H1 (cell line): ENCODE measurements at regions not wholly inside any gene's neighbourhood (a gene's known extent, or its start where the extent isn't known, plus 50 kb on each side); places are given as distances from the start of the nearest gene placed in this dataset.

ENCODE experiments used
- CTCF ChIA-PET: fragments of 300-600 bp; sonication (Branson Sonifier 250); formaldehyde crosslinking; loops from one replicate; lab custom pipeline; 2021; ENCODE audit not compliant: partially characterized antibody; lab: Charles Lee
- POLR2A ChIA-PET: fragments of 300-600 bp; sonication (Branson Sonifier 250); formaldehyde crosslinking; loops from one replicate; lab custom pipeline; 2021; ENCODE audit warnings: inconsistent platforms; ENCODE audit not compliant: partially characterized antibody; lab: Charles Lee
- DNase-seq, 2 experiments: peaks; one replicate each; pipeline versions ENCODE4 v3.0.0 to v3.0.0-alpha.2; 2010 to 2022; ENCODE audit warnings: low spot score in 2 of 2, low read depth in 1 of 2, mixed read lengths in 1 of 2
- FAIRE-seq: peaks from 2 replicates; lab custom pipeline; 2011; peaks lifted over from hg19 to GRCh38; lab: Jason Lieb, UNC
- H2AFZ ChIP-seq: 2 replicates; pipeline ENCODE4 v1.8.1; 2012; ENCODE audit warnings: low read length, inconsistent platforms
- H2AK5ac ChIP-seq: 2 replicates; pipeline ENCODE4 v1.6.1; 2013; ENCODE audit warnings: low read depth, low read length
- H2BK120ac ChIP-seq: replicated peaks from 2 replicates; pipeline ENCODE3; 2013; ENCODE audit warnings: low read depth, low read length, inconsistent platforms
- H2BK12ac ChIP-seq: 2 replicates; pipeline ENCODE4 v1.6.1; 2013; ENCODE audit warnings: low read depth, low read length
- H2BK15ac ChIP-seq: 2 replicates; pipeline ENCODE4 v1.6.1; 2013; ENCODE audit warnings: low read length
- H2BK20ac ChIP-seq: 2 replicates; pipeline ENCODE4 v1.6.1; 2013; ENCODE audit warnings: low read length
- H2BK5ac ChIP-seq: 2 replicates; pipeline ENCODE4 v1.6.1; 2013; ENCODE audit warnings: low read depth, low read length
- H3K14ac ChIP-seq: 2 replicates; pipeline ENCODE4 v1.6.1; 2013; ENCODE audit warnings: inconsistent platforms; ENCODE audit not compliant: insufficient read length
- H3K18ac ChIP-seq: 2 replicates; pipeline ENCODE4 v1.6.1; 2013; ENCODE audit warnings: low read length; ENCODE audit errors: extremely low read depth
- H3K23ac ChIP-seq: 2 replicates; pipeline ENCODE4 v1.6.1; 2013; ENCODE audit warnings: inconsistent platforms; ENCODE audit not compliant: insufficient read length
- H3K23me2 ChIP-seq: 2 replicates; pipeline ENCODE4 v1.6.1; 2013; ENCODE audit warnings: low read depth, low read length
- H3K27ac ChIP-seq: 2 replicates; pipeline ENCODE4 v1.6.1; 2011; ENCODE audit warnings: low read depth, low read length, inconsistent platforms
- H3K27me3 ChIP-seq, 4 experiments: replicated peaks in 1 of 4; 1 replicate in 1 of 4; 2 replicates in 3 of 4; pipeline versions ENCODE4 v1.6.1 to v1.8.1; 2011 to 2013; ENCODE audit warnings: low read length in 3 of 4, mild to moderate bottlenecking in 3 of 4, inconsistent platforms in 2 of 4, mixed read lengths in 2 of 4, moderate library complexity in 1 of 4; ENCODE audit not compliant: control insufficient read depth in 3 of 4, insufficient read depth in 3 of 4; ENCODE audit errors: extremely low read depth in 1 of 4
- H3K36me3 ChIP-seq, 4 experiments: 2 replicates each; pipeline versions ENCODE4 v1.6.1 to v1.8.1; 2011 to 2013; ENCODE audit warnings: mild to moderate bottlenecking in 4 of 4, low read length in 3 of 4, moderate library complexity in 2 of 4, control low read depth in 1 of 4, inconsistent platforms in 1 of 4; ENCODE audit not compliant: insufficient read depth in 4 of 4, control insufficient read depth in 2 of 4
- H3K4ac ChIP-seq: replicated peaks from 2 replicates; pipeline ENCODE3; 2013; ENCODE audit warnings: low read length, low read depth, mixed read lengths, inconsistent platforms; ENCODE audit not compliant: insufficient read length
- H3K4me1 ChIP-seq, 4 experiments: replicated peaks in 1 of 4; 1 replicate in 1 of 4; 2 replicates in 3 of 4; pipeline versions ENCODE4 v1.6.1 to v1.8.1; 2011 to 2013; ENCODE audit warnings: low read length in 3 of 4, inconsistent platforms in 2 of 4, mixed read lengths in 1 of 4; ENCODE audit not compliant: insufficient read depth in 4 of 4, control insufficient read depth in 3 of 4
- H3K4me2 ChIP-seq, 2 experiments: 2 replicates each; pipeline versions ENCODE4 v1.6.1 to v1.8.1; 2011 to 2013; ENCODE audit warnings: low read depth in 2 of 2, low read length in 2 of 2, control low read depth in 1 of 2, inconsistent platforms in 1 of 2, mild to moderate bottlenecking in 1 of 2; ENCODE audit not compliant: insufficient read depth in 1 of 2
- H3K4me3 ChIP-seq, 4 experiments: fragments of 200-600, 300-600 bp in 1 of 4; sonication (generic), shearing (Covaris generic), sonication (Bioruptor Twin) in 1 of 4; 2 replicates each; pipeline versions ENCODE4 v1.5.1 to v1.8.1; 2011 to 2016; ENCODE audit warnings: low read length in 4 of 4, low read depth in 3 of 4, control low read depth in 2 of 4, inconsistent platforms in 2 of 4, mild to moderate bottlenecking in 2 of 4, mixed read lengths in 1 of 4, moderate library complexity in 1 of 4; ENCODE audit not compliant: insufficient read depth in 2 of 4; ENCODE audit errors: extremely low read depth in 1 of 4
- H3K56ac ChIP-seq: replicated peaks from 2 replicates; pipeline ENCODE3; 2013; ENCODE audit warnings: low read depth, mild to moderate bottlenecking, mixed read lengths, low read length, inconsistent platforms; ENCODE audit not compliant: insufficient read length
- H3K79me1 ChIP-seq: 2 replicates; pipeline ENCODE4 v1.6.1; 2013; ENCODE audit warnings: low read depth, low read length, control low read depth
- H3K79me2 ChIP-seq, 2 experiments: 2 replicates each; pipeline versions ENCODE4 v1.6.1 to v1.8.1; 2012 to 2013; ENCODE audit warnings: low read length in 2 of 2, mild to moderate bottlenecking in 2 of 2, inconsistent platforms in 1 of 2; ENCODE audit not compliant: insufficient read depth in 2 of 2, control insufficient read depth in 1 of 2
- H3K9ac ChIP-seq, 4 experiments: replicated peaks in 1 of 4; 1 replicate in 1 of 4; 2 replicates in 3 of 4; pipeline versions ENCODE4 v1.6.1 to v1.8.1; 2011 to 2013; ENCODE audit warnings: low read depth in 3 of 4, low read length in 3 of 4, control low read depth in 2 of 4, mild to moderate bottlenecking in 2 of 4, moderate library complexity in 2 of 4, inconsistent platforms in 1 of 4; ENCODE audit errors: extremely low read depth in 1 of 4
- H3K9me3 ChIP-seq, 2 experiments: 2 replicates each; pipeline versions ENCODE4 v1.6.1 to v1.8.1; 2012 to 2013; ENCODE audit warnings: mild to moderate bottlenecking in 2 of 2, moderate library complexity in 2 of 2, control low read depth in 1 of 2, inconsistent platforms in 1 of 2, low read depth in 1 of 2, low read length in 1 of 2, mixed read lengths in 1 of 2; ENCODE audit not compliant: insufficient read depth in 2 of 2
- H4K20me1 ChIP-seq, 2 experiments: replicated peaks in 1 of 2; 2 replicates each; pipeline versions ENCODE3 to v1.8.1; 2011 to 2013; ENCODE audit warnings: inconsistent platforms in 2 of 2, low read length in 2 of 2, mild to moderate bottlenecking in 1 of 2; ENCODE audit not compliant: insufficient read depth in 2 of 2, control insufficient read depth in 1 of 2
- H4K5ac ChIP-seq: 2 replicates; pipeline ENCODE4 v1.6.1; 2013; ENCODE audit warnings: low read length, low read depth, mixed read lengths, inconsistent platforms; ENCODE audit not compliant: insufficient read length
- H4K8ac ChIP-seq: 2 replicates; pipeline ENCODE4 v1.8.0; 2013; ENCODE audit warnings: mild to moderate bottlenecking, moderate library complexity, low read length, inconsistent platforms; ENCODE audit not compliant: insufficient read depth; ENCODE audit errors: extremely low read depth
- H4K91ac ChIP-seq: replicated peaks from 2 replicates; pipeline ENCODE3; 2013; ENCODE audit warnings: low read length, mixed read lengths, inconsistent platforms; ENCODE audit not compliant: insufficient read length
- CEBPB ChIP-seq: IDR thresholded peaks from 2 replicates; pipeline ENCODE4 v1.6.1; 2012; ENCODE audit warnings: low read depth, low read length
- CTBP2 ChIP-seq: IDR thresholded peaks from 2 replicates; pipeline ENCODE4 v1.7.0; 2011; ENCODE audit warnings: borderline replicate concordance, mild to moderate bottlenecking, moderate library complexity, mixed read lengths, low read length; ENCODE audit not compliant: insufficient read depth, insufficient read length
- HDAC2 ChIP-seq, 2 experiments: fragments of 300-600 bp in 1 of 2; sonication (generic) in 1 of 2; IDR thresholded peaks; 2 replicates each; pipeline ENCODE4 v1.6.1; 2011 to 2012; ENCODE audit warnings: low read depth in 2 of 2, low read length in 2 of 2, mild to moderate bottlenecking in 2 of 2, moderate library complexity in 2 of 2, borderline replicate concordance in 1 of 2, inconsistent platforms in 1 of 2
- KDM4A ChIP-seq: IDR thresholded peaks from one replicate; pipeline ENCODE4 v1.7.1; 2012; ENCODE audit warnings: low read depth, mild to moderate bottlenecking, moderate library complexity, low read length, inconsistent platforms; ENCODE audit not compliant: severe bottlenecking
- KDM5A ChIP-seq: fragments of 200-600 bp; IDR thresholded peaks from 2 replicates; pipeline ENCODE4 v1.7.1; 2012; ENCODE audit warnings: mild to moderate bottlenecking, low read length, inconsistent platforms, mixed read lengths
- SIN3A ChIP-seq, 2 experiments: IDR thresholded peaks in 1 of 2; conservative IDR thresholded peaks in 1 of 2; 2 replicates each; pipeline ENCODE4 v1.6.1; 2011 to 2012; ENCODE audit warnings: low read length in 2 of 2, improper control_type of control experiment in 1 of 2, low read depth in 1 of 2, mild to moderate bottlenecking in 1 of 2
- SP4 ChIP-seq: IDR thresholded peaks from 2 replicates; pipeline ENCODE4 v1.6.1; 2012; ENCODE audit warnings: low read length, inconsistent platforms
- USF2 ChIP-seq: IDR thresholded peaks from 2 replicates; pipeline ENCODE4 v1.6.1; 2011; ENCODE audit warnings: low read length, improper control_type of control experiment
- WGBS, 2 experiments: shearing (Covaris generic) in 1 of 2; methylation state at CpG; one replicate each; pipeline versions ENCODE4 v1.1.6 to v1.1.7; 2013 to 2015; ENCODE audit warnings: low lambda C conversion rate in 2 of 2, mixed read lengths in 2 of 2, inconsistent platforms in 1 of 2, low coverage in 1 of 2, missing lambda C conversion rate in 1 of 2; ENCODE audit not compliant: insufficient replicate concordance in 2 of 2, insufficient coverage in 1 of 2, insufficient read length in 1 of 2; ENCODE audit errors: extremely low coverage in 1 of 2, missing lambda C conversion rate in 1 of 2; 5-methylcytosine and 5-hydroxymethylcytosine counted together

DNA sequence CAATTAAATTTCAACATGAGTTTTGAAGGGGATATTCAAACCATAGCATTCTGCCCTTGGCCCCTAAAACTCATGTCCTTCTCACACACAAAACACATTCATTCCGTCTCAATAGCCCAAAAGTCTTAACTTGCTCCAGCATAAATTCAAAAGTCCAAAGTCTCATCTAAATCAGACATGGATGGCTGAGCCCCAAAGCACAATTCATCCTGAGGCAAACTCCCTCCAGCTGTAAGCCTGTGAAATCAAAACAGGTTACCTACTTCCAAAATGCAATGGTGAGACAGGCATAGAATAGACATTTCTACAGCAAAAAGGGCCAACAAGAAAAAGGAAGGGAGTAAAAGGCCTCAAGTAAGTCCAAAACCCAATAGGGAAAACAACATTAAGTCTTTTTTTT is 245.8 kb downstream of the TTC32 start:
- no peak for TF ChIP-seq KDM5A
- no peak for TF ChIP-seq SIN3A (conservative IDR thresholded peaks at IDR 0.05 in 1 of 2, IDR thresholded peaks at IDR 0.05 in 1 of 2; ENCODE audit: low read depth in 1 of 2, low read length in 2 of 2)
- TF ChIP-seq USF2: no peak
- TF ChIP-seq CEBPB: no peak
- no peak for TF ChIP-seq HDAC2 (IDR thresholded peaks at IDR 0.05; ENCODE audit: borderline replicate concordance in 1 of 2, low read depth in 2 of 2, low read length in 2 of 2)
- TF ChIP-seq CTBP2: no peak
- TF ChIP-seq KDM4A: no peak
- TF ChIP-seq SP4: no peak
- TF ChIP-seq, all 59 proteins: peak for 0
- Histone ChIP-seq H2BK5ac (no peak overlapping the region), H3K36me3 (no peaks in the 10 kb centered on the region), H4K5ac (no peak overlapping the region), H3K18ac (no peak overlapping the region), H3K4ac (no peak overlapping the region), H3K56ac (no peak overlapping the region), H3K14ac (no peak overlapping the region), H3K4me2 (no peak overlapping the region), H2AFZ (no peak overlapping the region), H3K23ac (no peak overlapping the region), H4K20me1 (no peaks in the 10 kb centered on the region), H2BK20ac (no peak overlapping the region), H4K91ac (no peak overlapping the region), H3K4me1 (peaks cover 0 to 3% (median 0%) of the 10 kb centered on the region in 4 experiments; a peak in 1 of 7 replicates), H3K79me1 (no peaks in the 10 kb centered on the region), H3K9me3 (no peaks in the 10 kb centered on the region), H2BK12ac (no peak overlapping the region), H3K27ac (no peak overlapping the region), H4K8ac (no peak overlapping the region), H3K9ac (no peak overlapping the region), H2AK5ac (no peak overlapping the region), H3K4me3 (no peak overlapping the region), H3K27me3 (no peaks in the 10 kb centered on the region), H3K23me2 (peaks cover 1% of the 10 kb centered on the region; the same call in 1 of the 2 replicates), H2BK15ac (no peak overlapping the region), H2BK120ac (no peak overlapping the region), H3K79me2 (no peaks in the 10 kb centered on the region)
- POLR2A ChIA-PET: no interaction called here
- 73% methylated on average over 1 of the region's 1 CpG; no CpG with 5 or more reads in 1 of the 2 experiments for WGBS, 2 experiments
- CTCF ChIA-PET: interaction anchor here (0.7 to 1.2 kb wide), 2 partner anchors 10 to 109 kb away, joined by 3 to 5 read pairs; no protein-coding TSS in a partner anchor
- DNase-seq (no peak), FAIRE-seq (no peak)
